Hematopoietic multipotent progenitor cell treated with erythropoietin and hydrocortisone succinate and interleukin-3 and kit ligand, for 4 days (in vitro differentiated cells): ENCODE measurements at regions not wholly inside any gene's neighbourhood (a gene's known extent, or its start where the extent isn't known, plus 50 kb on each side); places are given as distances from the start of the nearest gene placed in this dataset.
"Not testable (repeated sequence)": the region's sequence is repeated elsewhere in the genome, so short reads cannot be mapped to it uniquely, and the experiment has no call there.

Source experiments
- DNase-seq: peaks from one replicate; pipeline ENCODE4 v3.0.0-alpha.2; 2015

DNA sequence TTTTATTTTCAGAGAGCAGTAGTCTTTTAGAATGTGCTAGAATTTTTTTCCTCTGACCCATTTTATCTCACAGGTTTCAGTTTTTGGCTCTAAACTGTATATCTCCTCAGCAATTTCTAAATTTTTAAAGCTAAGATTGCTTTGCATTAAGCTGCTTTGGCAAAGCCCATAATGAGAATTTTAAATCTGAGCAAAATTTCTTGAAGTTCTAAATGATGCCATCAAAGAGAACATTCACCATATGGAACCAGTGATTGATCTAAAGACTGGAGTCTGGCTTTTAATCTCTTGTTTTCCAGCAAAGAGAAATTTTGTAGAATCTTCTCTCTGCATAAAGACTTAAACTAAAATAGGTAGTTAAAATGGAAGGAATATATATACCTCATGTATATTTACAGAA lies 313.6 kb downstream of the TBC1D32 start:
- DNase-seq = no peak

DNA sequence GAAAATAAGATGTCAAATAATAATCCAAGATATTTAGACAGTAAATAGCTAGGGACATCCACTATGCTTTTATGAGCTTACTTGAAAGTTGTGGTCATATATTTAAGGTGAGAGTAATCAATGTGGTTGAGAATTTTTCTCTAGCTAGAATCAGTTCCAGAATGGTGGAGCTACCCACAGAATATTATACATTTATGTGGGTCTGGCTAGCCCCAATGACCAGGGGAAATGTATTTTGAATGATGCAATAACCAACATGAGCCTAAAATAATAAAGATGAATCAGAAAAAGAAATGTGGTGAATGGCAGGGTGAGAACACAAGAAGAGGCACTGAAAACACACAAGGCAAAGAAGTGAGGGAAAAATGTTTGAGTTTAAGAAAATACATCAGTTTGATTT lies 325.7 kb downstream of the TBC1D32 start:
- DNase-seq = no peak

GRCh38 chr6:121006024-121006423 lies 328.3 kb downstream of the TBC1D32 start:
- no peak for DNase-seq

DNA sequence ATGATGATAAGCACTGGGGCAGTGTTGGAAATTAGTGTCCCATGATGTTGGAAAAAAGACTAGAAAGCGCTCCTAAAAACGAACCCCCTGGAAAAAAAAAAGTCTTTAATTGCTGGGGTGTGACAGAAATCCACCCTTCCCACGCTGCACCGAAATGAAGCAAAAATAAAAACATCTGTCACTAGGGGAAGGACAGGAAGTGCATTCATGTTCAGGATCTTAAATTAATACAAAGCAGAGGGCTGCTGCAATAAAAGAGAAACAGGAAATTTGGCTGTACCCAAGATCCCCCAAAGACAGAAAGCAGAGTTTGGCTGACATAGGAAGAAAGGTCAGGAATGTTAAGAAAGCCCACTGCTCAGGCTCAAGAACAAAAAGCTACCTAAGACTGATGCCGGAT lies 333.9 kb downstream of the TBC1D32 start:
- no peak for DNase-seq

GRCh38 chr6:120996340-120996739 lies 337.9 kb downstream of the TBC1D32 start:
- DNase-seq = no peak

GRCh38 chr6:120994573-120994967 lies 339.7 kb downstream of the TBC1D32 start:
- DNase-seq = no peak

DNA sequence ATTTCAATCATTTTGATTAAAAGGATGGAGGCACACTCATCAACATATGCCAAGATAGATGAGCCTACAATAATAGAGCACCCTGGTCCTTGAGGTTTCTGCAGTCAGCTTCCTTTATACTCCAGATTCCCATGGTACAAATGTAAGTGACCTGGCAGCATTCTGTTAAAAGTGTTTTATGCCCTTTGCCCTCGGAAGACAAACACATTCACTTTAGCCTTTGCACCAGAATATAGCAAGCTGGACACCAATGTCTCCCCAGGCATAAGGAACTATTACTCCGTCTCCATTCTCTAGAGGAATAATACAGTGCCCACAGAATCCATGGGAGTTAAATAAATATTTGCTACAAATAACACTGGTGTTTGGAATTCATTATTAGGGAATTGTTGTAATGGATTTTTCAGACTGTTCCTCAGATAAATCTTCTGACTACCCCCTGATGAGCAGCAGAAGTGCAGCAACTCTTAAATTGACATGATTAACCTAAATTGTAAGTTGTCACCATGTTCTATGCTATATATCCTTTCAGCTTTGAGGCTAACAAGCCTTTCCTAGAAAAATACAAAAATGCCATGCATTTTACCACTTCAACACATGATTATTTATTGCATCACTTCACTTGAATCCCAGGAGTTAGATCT lies 340.2 kb downstream of the TBC1D32 start:
- DNase-seq = no peak

GRCh38 chr6:120992257-120992656 lies 342.0 kb downstream of the TBC1D32 start:
- no peak for DNase-seq

DNA sequence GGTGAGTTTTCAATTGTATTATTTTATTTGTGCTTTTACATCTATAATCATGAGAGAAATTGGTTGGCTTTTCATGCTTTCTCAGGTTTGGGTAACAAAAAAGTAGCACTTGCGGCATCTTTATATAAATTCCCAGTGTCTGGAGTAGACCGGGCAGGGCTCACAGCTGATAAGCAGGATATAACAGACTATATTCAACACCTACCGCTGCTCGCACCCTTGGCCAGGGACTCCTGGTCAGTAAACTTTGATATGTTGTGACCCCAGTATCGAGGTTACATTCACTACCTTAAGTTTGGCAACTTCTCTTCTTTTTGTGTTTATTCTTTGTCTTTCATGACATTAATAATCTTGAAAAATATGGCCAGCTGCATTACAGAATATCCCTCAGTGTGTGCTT lies 343.4 kb downstream of the TBC1D32 start:
- no peak for DNase-seq

- DNase-seq = no peak
Measured at GRCh38 chr6:120981835-120982234, 352.4 kb downstream of the TBC1D32 start.

DNA sequence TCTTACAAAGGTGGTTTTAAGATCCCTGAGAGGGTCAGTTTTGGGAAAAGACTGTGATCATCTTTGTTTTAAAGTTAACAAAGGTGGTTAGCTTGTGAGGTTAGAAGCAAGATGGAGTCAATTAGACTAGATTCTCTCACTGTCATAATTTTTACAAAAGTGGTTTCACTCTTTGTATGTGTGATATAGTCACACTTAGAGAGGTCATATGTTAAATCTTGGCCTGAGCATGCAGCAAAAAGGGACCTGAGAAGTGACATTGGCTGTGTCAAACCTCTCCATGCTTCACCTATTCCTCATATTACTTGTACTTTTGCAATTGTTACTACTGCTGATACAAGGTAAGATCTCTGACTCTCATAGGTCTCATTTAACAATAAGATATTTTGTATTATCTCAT lies 368.0 kb downstream of the TBC1D32 start:
- no peak for DNase-seq

GRCh38 chr6:120965814-120966213 lies 368.5 kb downstream of the TBC1D32 start:
- no peak for DNase-seq

DNA sequence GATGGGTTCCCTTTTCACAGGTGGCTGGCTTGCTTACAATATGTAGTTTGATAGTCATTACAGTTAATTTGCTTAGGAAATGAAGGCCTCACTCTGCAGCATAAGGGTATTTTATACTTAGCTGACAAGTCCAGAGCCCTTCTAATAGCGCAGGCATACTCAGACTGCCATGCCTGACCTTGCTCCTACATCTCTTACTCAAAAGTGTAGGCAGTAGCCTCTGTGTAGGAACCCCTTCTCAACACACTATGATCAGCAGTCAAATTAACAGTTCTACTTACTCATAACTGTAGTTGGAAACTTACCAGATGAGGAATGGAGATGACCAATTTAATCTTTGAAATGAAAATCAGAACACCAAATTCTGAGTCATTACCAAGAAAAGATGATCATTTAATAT lies 373.5 kb downstream of the TBC1D32 start:
- no peak for DNase-seq

DNA sequence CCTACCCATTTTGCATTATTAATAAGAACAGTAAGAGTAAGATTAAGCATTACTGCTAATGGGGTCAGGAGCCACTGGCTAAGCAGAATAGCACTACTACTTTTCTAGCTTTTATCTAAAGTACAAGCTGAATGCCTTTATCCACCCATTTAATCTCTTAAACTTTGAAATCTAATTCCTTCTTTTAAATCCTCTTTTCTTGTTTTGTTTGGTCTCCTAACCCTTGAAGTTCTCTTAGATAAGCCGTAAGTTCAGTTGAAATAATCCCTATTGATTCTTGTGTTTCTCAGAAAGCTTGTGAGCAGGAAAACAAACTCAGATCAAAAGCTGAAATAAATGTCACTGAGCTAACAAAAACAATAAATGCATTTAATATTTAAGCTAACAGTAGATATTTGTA lies 380.2 kb downstream of the TBC1D32 start:
- DNase-seq = no peak

GRCh38 chr6:120951258-120951657 lies 383.0 kb downstream of the TBC1D32 start:
- DNase-seq = peak; percentile 31

DNA sequence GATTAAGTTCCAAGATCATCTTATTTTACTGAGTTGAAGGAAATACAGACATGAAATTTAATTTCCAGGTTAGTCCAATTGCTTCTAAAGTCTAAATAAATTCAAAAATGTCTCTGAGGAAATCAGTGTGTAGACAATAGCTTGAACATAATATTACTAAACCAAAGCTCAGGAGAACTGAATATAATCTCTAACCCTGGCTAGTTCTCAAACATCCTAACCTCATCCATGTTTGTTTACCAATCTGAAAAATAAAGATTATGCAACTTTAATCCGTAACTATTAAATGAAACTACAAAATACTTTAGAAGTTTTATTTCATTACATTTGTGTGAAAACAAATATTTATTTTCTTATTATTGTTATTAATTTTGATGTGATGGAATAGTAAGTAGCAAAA lies 387.2 kb downstream of the TBC1D32 start:
- DNase-seq = no peak

DNA sequence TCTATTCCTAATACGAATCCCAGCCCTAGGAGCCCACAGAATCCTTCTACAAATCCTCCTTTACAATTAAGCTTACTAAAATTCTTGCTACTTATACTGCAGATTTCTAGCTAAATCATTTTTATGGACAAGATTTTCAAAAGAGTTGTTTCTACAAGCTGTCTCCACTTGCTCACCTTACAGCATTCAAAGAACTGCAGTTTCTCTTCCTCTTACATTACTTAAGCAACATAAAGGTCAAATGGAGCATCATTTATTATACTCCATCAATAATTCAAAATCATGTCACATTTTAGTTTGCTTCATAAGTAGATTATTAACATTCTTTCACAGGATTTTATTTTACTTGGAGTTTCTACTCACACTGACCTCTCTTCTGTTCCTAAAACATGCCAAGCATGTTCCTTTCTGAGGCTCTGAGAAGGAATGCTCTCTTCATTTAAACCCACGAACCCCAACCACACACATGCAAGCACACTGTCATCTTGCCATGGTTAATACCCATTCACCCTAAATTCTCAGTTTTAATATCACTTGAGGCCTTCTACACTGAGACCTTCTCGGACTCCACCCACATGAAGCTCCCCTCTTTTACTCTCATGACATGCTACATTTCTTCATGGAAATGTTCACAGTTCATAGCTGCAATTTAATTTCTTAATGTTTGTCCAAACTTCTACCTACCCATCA lies 388.2 kb downstream of the TBC1D32 start:
- no peak for DNase-seq

DNA sequence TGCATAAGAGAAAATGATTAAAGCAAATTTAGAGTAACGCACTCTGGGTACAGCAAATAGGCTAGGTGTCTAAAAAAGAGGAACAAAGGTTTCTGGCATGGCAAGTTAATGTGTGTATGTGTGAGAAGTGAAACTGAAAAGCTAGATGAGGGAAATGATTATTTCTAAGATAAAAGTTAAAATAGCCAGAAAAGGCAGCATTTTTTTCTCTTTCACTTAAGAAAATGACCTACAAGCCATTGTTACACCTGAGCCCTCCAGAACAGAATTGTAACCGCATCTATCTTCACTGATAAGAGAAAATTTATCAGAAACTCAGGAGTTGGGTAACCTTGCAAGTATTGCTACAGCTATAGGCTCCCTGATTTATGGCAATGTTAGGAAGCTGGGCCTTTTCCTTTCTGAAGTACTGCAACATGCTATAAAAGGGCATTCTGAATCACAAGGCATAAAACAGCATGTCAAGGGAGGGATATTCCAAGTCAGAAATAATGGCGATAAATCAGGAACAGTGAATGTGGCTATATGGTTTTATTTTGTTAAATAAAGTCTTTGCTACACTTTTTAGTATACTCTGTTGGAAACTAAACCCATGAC lies 395.3 kb downstream of the TBC1D32 start:
- DNase-seq = peak; percentile 63

DNA sequence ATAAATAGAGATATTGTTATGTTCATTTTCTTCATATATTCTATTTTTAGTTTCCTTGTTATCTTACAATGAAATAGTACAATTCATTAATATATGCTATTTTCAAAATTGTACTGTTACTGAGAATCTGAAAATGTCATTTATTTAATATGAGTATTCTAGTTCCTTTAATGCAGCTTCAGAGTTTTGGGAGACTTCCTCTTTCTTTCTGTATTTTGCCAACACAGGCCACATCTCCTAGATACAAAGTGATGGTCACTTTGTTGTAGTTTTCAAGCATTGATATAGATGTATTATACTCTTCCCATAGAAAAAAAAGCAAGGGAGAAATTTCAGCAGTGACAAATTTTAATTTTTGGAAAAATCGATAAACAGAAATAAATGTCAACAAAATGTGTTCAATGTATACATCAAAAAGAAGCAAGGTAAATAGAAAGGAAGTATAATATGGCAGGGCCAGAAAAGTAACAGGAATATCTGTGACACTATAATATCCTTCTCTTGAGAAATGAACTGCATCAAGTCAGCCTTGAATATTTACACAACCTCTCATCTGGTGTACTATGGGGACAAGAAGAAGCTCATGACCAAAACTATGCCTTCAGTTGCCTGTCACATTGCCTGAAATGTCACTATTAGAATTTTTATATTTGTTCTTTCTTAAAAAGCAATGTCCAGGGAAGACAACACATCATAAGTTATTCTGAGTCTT lies 396.0 kb downstream of the TBC1D32 start:
- DNase-seq = peak; percentile 45

DNA sequence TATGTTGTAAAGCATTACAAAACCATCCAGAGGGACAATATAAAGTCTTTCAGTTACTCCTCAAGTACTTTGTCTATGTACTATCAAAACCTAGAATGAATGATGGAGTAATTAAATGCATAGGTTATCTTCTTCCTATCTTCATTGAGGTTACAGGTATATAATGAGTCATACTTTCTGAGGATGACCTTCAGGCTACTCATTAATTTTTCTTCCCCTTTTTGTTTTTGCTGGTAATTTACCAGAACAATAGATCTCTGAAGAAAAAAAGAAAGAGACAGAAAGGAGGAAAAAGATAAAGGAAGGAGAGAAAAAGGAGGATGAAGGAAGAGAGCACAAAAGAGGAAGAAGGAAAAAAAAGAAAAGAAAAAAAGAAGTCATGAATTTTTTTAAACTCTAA lies 398.4 kb downstream of the TBC1D32 start:
- DNase-seq = no peak

DNA sequence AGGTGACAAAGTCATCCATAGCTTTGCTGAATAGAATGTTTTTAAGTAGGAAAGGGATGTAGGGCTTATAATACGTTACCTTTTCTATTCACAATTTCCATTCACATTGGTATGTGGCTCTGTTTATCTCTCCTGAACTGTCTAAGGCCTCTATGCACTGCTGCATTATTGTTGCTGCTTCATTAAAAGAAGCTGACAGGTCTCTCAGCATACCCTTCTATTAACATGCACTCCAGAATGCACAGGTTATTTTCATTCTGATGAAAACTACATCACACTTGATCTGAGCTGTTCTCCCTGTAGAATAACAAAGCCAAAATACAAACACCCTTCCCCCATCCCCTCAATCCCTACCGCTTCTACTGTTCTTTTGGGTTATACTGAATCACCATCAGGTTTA lies 399.3 kb downstream of the TBC1D32 start:
- DNase-seq = no peak

DNA sequence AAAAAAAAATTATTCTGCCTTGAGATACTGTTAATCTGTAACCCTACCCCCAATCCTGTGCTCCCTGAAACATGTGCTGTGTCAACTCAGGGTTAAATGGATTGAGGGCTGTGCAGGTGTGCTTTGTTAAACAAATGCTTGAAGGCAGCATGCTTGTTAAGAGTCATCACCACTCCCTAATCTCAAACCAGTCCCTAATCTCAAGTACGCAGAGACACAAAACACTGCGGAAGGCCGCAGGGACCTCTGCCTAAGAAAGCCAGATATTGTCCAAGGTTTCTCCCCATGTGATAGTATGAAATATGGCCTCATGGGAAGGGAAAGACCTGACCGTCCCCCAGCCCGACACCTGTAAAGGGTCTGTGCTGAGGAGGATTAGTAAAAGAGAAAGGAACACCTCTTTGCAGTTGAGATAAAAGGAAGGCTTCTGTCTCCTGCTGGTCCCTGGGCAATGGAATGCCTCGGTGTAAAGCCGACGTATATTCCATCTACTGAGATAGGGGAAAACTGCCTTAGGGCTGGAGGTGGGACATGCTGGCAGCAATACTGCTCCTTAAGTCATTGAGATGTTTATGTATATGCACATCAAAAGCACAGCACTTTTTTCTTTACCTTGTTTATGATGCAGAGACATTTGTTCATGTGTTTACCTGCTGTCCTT lies 402.6 kb downstream of the TBC1D32 start:
- not testable (repeated sequence) for DNase-seq

GRCh38 chr6:120930500-120930899 lies 403.8 kb downstream of the TBC1D32 start:
- not testable (repeated sequence) for DNase-seq
